ENCODE measurements at regions not wholly inside any gene's neighbourhood (a gene's known extent, or its start where the extent isn't known, plus 50 kb on each side); places are given as distances from the start of the nearest gene placed in this dataset.
A peak's percentile ranks its signal among the peaks of the same experiment; 100 is the strongest.

DNA sequence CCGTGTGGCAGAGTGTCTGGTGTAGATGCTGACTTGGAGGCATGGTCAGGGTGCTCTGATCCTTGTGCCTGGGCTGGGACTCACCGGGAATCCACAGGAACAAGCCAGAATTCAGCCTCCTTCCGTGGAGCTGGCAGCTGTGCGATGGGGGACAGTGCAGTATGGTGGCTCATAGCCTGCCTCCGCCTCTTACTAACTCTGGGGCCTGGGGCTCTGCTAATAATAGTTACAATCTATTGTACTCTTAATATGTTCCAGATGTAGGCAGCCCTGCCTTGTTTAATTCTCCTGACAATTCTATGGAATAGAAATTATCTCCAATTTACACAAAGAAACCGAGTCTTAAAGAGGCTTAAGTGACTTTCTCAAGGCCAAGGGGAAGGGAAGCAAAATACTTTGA, 77.6 kb downstream of the PCDH1 start:
- no peak for DNase-seq (ENCODE audit: low spot score)

DNA sequence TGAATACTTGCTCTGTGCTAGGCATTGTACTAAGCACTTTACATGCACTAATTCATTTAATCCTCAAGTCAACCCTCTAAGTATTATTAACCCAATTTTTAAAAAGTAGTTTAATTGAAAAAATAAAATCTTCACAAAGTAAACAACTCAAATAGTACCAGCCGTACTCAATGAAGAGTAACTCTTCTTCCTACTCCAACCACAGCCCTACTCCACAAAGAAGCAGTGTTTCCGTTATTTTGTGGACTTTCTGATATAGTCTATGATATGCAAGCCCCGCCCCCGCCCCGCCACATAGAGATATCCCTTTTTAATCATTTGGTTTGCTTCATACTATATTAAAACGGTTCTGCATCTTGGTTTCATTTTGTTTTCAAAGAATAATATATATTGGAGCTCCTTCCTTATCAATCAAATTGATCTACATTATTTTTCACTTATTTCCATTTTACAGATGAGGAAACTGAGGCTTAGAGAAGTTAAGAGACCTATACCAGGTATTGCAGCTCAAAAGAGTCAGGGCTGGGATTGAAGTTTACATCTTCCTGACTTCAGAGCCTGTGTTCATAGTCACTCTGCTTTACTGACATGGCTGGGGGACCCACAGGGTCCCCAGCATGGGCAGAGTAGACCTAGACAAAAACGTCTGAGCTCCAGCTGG, 78.6 kb downstream of the PCDH1 start:
- DNase-seq (ENCODE audit: low spot score): no peak

DNA sequence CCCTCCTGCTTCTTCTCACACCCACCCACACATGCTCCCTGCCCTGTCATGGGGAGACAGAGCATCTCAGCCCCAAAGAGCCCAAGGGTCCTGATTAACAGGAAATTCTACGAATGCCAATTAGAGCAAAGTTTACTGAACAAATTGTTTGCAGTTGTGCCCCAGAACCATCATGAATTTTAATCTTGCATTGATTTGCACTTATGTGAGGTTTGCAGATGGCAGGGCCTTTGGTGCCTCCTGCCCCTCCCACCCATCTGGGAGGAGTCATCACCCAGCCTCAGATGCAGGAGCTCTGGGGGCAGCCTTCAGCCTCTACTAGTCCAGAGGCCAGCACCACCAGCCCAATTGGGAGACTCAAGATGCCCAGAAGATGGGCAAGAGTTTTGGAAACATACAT, 80.8 kb downstream of the PCDH1 start:
- DNase-seq (ENCODE audit: low spot score): no peak

DNA sequence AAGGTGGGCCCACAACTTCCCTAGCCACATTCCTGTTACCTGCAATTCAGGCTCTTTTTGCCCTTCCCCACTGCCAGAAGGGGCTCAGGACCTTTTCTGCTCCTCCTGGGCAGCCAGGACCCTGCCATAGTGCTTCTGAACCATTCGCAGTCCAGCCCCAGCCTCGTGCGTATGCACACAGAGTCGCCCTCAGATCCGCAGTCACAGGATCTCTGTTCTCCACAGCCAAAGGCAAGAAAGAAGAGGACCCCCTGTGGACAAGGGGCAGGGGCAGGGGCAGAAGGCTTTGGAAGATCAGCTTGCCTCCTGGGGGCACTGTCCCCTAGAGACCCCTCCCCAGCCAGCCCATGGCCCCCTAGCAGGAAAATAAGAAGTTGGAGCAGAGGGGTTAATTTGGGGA, 82.8 kb downstream of the PCDH1 start:
- DNase-seq (ENCODE audit: low spot score): no peak

DNA sequence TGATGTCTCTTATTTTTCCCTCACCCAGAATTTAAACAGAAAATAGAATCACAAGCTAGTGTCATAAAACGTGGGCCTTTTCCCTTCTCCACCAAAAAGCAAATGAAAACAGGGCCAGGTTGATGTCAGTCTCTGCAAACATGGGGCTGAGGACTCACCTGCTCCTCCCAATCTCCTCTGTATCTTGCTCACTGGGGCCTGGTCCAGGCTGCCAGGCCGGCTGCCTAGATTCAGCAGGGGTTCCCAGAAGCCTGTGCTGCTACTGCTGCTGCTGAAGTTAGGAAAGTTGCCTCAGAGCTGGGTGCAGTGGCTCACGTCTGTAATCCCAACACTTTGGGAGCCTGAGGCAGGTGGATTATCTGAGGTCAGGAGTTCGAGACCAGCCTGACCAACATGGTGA, 84.3 kb downstream of the PCDH1 start:
- DNase-seq (ENCODE audit: low spot score): no peak

DNA sequence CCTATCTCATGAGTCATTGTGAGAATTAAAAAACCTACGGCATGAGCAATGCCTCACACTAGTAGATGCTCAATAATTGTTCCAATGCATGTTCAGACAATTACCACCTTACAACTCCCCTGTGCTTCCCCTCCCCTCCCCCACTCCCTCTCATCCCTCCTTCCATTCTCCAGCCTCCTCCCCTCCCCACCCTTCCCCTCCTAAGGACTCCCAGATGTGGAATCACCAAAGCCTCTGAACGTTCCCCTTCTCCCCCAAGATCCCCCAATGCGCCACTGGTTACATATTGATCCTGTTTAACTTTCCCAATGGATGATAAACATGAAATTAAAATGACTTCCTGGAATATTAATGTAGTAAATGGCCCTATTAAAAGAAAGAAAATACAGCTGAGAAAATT, 84.8 kb downstream of the PCDH1 start:
- no peak for DNase-seq (ENCODE audit: low spot score)

DNA sequence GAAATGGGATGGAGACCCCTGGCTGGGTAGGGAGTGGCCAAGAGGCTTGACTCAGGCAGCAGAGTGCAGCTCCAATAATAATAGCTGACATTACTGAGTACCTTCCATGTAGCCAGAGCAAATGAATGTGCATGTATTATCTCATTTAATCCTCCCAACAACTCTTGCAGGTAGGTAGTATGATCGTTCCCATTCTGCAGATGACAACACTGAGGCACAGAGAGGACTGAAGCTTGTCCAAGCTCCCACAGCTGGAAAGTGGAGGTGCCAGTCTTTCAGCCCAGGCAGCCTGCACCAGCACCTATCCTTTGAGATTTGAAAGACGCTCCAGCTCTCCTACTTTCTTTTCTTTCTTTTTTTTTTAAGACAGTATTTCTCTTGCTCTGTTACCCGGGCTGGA, 87.6 kb downstream of the PCDH1 start:
- DNase-seq (ENCODE audit: low spot score): no peak

DNA sequence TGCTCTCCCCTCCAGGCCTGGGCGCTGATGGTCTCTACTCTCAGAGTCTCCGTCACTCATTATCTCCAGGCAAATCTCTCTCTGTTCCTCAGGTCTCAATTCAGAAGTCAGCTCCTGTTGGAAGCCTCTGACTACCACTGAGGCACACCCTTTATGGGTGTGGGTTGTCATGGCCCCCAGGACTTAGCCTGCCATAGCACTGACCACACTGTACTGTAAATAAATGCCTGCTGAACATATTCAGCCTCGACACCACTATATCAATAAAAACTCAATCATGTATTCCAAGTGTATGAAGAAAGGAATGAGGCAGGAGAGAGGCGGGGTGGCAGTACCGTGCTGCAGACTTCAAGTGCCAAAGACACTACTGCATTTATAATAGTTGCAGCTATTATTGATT, 88.9 kb downstream of the PCDH1 start:
- no peak for DNase-seq (ENCODE audit: low spot score)

DNA sequence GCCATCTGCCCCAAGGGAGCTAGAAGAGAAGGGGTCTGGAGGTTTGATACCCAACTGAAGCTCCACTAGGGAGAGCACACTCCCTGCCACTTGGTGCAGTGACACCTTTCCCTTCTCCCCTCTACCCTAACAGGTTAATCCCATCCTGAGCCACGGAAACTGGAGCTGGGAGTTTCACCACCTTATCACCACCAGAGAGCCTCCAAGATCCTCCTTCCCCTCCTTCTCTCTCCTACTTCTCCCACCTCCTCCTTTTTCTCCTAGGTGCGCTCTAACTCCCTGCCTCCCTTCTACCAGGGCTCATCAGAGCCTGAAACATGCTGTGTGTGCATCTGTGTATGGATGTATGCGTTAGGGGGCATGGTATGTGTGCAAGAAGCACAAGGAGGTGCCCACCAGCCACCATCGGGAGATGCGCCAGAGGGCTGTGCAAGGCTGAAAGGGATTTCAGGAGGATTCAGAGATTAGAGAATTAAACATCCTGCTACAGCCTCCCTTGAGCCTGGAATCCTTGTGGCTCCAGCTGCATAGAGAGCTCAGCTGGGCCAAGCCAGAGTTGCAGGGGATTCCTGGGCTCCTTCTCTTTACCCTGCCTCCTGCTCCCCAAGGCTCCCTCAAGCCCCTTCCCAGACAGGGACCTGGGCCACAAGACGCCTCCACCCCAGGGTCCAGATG, 89.8 kb downstream of the PCDH1 start:
- no peak for DNase-seq (ENCODE audit: low spot score)

DNA sequence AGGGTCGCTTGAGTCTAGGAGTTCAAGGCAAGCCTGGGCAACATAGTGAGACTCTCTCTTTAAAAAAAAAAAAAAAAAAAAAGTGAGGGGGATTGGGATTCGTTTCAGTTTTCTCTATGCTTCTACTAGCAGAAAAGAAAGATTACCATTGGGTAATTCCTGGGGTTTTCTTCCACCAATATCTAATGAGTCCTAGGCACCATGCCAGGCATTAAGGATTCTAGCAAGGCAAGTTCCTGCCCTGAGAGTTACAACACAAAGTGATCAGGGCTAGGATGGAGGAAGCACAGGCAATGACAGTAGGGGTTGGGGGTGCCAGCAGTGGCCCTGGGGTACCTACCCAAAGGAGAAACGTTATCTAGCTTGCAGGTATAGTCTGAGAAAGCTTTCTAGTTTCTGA, 90.8 kb downstream of the PCDH1 start:
- no peak for DNase-seq (ENCODE audit: low spot score)

DNA sequence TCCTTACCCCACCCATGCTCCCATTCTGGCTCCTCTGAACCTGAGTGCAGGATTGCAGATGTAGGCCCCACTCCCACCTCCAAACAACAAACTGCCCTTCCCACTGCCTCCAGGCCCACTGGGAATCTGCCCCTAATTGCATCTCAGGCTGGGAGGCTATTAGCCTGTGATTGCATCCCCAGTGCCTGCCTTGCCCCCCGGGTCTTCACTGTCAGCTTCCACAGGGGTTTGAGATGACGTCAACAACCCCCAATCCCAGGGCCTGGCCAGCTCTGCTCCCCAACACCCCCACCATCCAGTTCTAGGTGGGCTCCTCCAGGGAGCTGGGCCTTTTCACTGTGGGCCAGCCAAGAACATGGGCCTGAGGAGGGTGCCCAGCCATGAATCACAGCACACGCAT, 91.5 kb downstream of the PCDH1 start:
- no peak for DNase-seq (ENCODE audit: low spot score)

DNA sequence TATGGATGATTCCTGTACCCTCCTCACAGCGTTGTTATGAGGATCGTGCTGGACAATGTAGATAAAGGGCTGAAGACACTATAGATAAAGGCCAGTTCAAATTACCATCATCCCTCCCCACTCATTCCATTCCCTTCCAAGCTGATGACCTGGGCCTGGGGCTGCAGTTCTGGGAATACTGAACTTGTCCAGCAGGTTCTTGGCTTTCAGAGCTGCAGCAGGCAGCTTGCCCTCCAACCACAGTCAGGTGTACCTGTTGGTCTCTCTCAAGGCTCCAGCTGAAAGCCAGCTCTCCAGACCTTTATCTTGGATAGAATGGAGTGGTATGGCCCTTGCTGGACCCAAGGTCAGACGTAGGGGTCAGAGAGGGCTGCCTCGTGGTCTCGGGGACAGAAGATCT, 92.5 kb downstream of the PCDH1 start:
- no peak for DNase-seq (ENCODE audit: low spot score)

DNA sequence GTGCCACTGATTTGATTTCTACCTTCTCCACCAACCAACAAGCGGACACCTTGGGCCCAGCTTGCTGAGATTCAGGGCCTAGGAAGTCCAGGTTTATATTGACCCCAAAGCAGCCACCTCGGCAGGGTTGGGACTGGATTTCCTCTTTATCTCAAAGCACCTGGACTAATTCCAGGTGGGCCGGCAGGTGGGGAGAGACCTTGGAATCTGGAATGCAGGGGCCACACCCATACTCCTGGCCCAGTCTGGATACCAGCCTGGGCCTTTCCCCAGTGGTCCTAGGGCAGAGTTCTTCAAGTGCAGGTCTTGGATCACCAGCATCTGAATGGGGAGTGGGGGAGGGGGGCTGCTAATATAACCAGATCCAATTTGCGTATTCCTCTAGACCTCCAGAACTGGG, 93.1 kb downstream of the PCDH1 start:
- no peak for DNase-seq (ENCODE audit: low spot score)

DNA sequence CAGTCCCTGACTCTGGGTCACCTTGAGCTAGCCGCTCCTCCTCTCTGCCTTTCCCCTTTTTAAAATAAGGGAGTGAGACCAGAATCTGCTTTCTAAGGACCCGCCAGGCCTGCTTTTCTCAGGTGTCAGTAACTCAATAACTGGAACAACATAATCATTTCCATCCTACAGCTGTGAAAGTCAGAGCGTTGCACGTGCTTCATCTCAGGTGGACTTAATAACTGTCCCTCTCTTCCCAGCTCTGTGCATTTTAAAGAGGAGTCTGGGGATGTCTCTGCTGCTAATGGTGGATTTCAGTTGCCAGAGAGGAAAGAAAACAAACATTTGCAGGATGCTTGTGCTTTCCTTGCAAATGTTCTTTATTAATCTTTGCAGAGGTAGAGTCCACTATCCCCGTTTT, 93.7 kb downstream of the PCDH1 start:
- no peak for DNase-seq (ENCODE audit: low spot score)

DNA sequence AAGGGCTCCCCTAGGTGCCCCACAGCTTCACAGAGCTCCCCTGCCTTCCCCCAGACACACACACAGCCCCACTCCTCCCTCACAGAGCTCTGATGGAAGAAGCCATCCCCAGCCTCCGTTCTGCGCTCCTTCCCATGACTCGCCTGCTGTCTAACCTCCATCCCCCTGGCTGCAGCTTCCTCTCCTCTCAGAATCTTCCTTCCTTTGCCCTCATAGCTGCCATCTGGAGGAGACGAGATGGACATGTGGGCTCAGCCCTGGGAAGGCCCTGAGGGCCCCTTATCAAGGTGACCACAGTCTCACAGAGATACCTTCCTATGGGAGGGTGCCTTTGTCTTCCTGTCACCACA, 94.3 kb downstream of the PCDH1 start:
- no peak for DNase-seq (ENCODE audit: low spot score)

DNA sequence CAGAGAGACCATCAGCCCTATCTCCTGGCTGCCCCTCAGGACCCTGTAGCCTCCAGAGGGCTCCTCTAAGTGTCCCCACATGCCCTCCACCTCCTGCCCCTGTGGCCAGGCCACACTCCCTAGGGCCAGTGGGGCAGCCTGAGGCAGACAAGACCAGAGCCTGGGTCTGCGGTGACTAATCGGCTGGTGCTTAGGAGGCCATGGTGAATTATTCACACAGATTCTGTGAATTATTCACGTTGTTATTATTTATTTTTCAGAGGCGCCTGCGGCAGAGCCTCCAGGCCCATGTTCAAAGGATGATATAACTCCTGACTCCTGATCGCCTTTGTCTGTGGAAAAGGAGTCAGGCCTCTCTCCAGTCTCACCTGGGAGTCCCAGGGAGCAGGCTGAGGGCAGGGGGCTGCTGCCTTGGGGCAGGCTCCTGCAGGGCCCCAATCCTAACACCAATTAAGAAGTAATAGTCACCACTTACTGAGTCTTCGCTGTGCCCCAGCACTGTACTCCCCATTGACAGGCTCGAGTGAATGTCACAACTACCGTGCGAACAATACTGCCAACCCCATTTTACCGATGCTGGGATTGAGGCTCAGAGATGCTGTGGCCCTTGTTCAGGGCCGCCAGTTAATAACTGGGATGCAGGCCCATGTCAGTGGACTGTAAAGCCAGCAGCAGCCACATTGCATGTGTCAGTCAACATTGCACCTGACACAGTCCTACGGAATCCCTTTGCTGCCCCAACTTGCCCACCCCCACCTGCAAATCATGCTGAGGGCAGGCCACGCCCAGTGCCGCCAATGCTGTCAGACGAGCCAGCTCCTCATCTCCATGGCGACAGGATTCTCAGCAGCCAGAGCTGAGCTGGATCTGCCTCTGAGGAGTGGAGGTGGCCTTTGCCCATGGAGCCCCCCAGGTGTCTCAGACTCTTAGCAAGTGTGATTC, 94.9 kb downstream of the PCDH1 start:
- DNase-seq (ENCODE audit: low spot score): no peak

DNA sequence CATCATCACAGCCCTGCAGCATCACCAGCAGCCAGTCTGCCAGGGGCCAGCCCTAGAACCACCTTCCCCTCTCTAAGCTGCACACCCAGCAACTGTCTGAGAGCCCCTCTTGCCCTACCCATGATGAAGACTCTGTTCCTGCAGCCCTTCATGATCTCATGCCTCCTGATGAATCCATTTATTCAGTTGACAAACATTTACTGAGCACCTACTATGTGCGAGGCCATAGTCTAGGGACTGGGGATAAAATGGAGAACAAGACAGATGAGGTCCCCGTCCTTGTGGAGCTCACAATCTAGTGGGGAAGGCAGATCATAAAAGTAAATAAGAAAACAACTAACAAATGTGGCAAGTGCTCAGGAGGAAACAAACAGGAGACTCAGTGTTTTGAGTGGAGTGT, 96.3 kb downstream of the PCDH1 start:
- DNase-seq (ENCODE audit: low spot score): no peak

DNA sequence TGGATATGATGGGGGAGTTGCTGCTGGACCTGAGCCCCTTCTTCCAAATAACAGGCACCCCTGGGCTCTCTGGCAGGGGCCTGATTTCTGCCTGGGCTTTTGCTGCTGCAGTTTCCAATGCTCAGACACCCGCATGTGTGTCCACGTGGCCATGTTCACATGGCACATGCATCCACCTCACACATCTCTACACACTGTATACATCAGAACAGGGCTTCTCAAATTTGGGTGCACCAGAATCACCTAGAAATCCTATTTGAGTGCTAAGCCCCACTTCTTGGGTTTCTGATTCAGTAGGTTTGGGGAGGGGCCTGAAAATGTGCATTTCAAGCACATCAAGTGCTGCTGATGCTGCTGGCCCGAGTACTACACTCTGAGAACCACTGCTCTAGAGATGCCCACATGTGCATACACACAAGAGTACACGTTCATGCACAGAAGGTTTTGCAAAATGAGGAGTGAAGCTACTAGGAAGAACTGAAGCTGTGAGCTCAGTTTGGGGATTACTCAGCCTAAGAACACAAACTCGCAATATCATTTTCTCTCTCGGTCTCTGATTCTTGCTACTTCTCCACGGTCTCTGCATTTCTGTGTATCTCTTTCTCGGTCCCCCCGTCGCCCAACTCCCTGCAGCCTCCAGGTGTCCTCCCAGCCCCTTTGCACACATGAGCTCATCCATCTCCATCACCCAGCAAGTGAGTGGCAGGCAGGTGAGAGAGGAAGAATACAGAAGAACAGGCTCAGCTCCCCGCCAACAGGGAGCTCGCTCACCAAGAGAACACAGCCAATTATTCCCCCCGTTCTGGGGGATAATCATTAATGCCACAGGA, 97.0 kb downstream of the PCDH1 start:
- DNase-seq (ENCODE audit: low spot score): no peak

DNA sequence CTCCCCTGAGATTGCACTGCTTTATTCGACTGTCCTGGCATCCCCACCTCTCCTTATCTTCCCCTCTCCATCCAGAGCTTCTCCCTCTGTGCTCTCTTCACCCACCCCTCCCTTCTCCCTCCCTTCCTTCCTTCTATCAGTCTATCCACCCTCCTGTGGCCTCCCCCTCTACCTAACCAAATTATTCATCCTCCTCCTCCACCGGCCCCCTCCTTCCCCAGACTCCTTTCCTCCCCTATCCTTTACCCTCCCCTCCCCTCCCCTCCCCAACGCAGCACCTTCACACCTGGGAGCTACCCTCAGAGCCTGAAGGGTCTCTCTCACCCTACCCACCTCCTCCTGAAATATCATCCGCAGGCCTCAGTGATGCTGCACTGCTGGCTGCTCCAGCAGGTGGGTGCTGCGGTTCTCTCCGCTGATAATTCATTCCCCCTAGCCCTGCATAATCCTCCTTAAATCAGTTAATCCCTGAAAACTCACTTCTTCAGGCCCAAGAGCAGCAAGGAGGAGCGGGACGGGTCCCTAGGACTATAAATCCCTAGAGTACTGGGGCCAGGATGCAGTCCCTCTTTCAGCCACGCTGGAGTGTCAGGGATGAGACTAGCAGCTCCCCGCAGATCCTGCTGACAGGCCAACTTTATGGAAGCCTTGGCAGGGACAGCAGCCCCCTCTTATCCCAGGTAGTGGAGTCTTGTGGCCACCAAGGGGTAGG, 97.8 kb downstream of the PCDH1 start:
- DNase-seq (ENCODE audit: low spot score): no peak

DNA sequence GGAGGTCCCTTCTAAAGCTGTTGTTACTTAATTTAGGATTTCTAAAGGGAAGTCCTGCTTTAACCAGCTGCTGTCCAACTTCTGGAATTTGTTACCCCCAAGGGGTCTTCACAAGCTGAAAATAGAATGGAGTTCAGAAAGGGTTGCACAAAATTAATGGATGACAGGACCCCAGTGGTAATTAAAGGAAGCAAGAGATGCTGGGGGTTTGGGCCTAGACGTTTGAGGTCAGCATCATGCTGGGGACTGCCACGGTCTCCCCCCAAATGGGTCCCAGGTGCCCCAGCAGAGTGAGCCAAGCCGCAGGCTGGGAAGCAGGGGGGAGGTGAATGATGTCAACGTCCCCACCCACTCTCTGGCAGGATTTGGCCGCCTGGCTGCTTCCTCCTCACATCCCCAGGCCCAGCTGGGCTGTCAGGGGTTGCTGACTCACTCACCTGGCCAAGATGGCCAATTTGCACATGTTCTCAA, 97.5 kb upstream of the ARAP3 start:
- no peak for DNase-seq (ENCODE audit: low spot score)

DNA sequence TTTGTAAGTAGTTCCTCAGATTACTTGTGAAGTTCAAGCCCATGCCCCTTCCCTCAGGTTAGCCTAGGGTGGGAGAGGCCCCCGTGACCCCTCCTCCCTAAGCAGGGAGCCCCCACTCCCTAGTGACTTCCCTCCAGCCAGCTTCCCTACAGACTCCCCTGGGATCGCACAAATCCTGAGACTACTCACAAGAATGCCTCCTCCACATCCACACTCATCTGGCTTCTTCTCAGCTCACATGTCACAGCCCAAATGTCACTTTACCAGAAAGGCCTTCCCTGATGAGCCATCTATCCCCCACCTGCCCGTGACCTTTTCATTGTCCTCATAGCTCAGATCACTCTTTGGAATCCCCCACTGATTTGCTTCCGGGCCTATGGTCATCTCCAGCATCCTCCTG, 96.7 kb upstream of the ARAP3 start:
- no peak for DNase-seq (ENCODE audit: low spot score)

DNA sequence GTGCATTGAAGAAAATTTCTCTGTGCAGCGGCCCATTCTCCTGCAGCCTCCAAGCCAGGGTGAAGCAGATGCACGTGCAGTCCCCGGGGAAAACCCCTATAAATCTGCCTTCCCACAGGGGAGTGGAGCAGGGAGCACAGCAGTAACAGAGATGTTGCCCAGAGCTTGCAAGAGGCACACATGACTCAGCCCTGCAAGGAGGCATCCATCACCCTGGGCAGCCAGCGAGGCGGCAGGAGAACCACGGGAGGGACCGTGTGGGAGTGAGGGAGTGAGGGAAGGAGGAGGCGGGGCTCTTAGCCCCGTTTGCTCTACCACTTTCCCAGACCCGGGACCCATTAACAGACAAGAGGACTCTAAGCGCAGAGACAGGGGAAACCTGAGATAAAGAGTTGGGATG, 96.2 kb upstream of the ARAP3 start:
- DNase-seq (ENCODE audit: low spot score): peak; percentile 71

Measured in AG08396 (cell line).